ENCODE measurements at regions not wholly inside any gene's neighbourhood (a gene's known extent, or its start where the extent isn't known, plus 50 kb on each side); places are given as distances from the start of the nearest gene placed in this dataset.

DNA sequence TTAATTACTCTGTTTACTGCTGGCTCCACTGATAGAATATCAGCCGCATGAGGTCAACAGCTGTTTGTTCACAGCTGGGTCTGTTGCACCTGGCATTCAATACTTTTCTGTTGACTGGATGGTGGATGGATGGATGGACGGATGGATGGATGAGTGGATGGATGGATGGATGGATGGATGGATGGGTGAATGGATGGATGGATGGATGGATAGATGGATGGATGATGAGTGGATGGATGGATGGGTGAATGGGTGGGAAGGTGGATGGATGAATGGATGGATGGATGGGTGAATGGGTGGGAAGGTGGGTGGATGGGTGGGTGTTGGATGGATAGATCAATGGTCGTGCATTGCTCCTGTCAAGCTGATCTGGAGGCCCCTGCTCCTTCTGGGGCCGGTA is 422.2 kb upstream of the SULF2 start:
- Histone ChIP-seq H3K27ac (no peak overlapping the region), H3K4me3 (no peak overlapping the region), H3K4me1 (no peaks in the 10 kb centered on the region), H3K27me3 (ENCODE audit: insufficient read depth in 3 of 3, low read length in 2 of 3) (peaks cover 0 to 3% (median 0%) of the 10 kb centered on the region in 3 donors), H3K36me3 (ENCODE audit: insufficient read depth in 1 of 2, low read depth in 1 of 2) (no peaks in the 10 kb centered on the region), H3K9me3 (no peaks in the 10 kb centered on the region)
- TF ChIP-seq, protein P1, sequence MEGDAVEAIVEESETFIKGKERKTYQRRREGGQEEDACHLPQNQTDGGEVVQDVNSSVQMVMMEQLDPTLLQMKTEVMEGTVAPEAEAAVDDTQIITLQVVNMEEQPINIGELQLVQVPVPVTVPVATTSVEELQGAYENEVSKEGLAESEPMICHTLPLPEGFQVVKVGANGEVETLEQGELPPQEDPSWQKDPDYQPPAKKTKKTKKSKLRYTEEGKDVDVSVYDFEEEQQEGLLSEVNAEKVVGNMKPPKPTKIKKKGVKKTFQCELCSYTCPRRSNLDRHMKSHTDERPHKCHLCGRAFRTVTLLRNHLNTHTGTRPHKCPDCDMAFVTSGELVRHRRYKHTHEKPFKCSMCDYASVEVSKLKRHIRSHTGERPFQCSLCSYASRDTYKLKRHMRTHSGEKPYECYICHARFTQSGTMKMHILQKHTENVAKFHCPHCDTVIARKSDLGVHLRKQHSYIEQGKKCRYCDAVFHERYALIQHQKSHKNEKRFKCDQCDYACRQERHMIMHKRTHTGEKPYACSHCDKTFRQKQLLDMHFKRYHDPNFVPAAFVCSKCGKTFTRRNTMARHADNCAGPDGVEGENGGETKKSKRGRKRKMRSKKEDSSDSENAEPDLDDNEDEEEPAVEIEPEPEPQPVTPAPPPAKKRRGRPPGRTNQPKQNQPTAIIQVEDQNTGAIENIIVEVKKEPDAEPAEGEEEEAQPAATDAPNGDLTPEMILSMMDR (IDR thresholded peaks at IDR 0.05): no peak
- DNase-seq: no peak
- 78 to 98% (median 90%) methylated on average over 4 of the region's 4 CpGs for WGBS, 3 donors
- ATAC-seq: no peak
- intact Hi-C loops (cut with DNase I): no loop called here

DNA sequence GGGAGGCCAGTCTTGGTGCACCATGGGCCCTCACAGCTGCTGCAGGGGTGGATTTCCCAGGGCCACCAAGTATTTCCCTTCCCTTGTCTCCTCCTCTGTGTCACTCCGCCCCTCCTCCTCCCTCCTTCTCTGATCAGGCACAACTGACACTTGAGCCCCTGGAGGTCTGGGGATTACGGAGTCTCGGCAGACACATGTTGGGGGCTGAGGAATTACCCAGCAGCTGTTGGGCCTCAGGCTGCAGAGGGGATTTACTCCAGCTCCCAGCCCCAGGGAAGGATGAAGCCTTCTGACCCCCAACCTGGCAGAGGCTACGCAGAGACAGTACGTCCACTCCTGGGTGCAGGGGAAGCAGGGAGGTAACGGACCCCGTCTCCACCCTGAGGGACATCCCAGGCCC is 420.5 kb upstream of the SULF2 start:
- Histone ChIP-seq H3K27ac (no peak overlapping the region), H3K36me3 (ENCODE audit: insufficient read depth in 1 of 2, low read depth in 1 of 2) (no peaks in the 10 kb centered on the region), H3K4me1 (no peaks in the 10 kb centered on the region), H3K9me3 (no peaks in the 10 kb centered on the region), H3K4me3 (no peak overlapping the region), H3K27me3 (ENCODE audit: insufficient read depth in 3 of 3, low read length in 2 of 3) (peaks cover 0 to 8% (median 0%) of the 10 kb centered on the region in 3 donors)
- DNase-seq (no peak), ATAC-seq (no peak)
- 68 to 86% (median 69%) methylated on average over 7 of the region's 7 CpGs for WGBS, 3 donors
- intact Hi-C loops (cut with DNase I): no loop called here
- TF ChIP-seq, protein P1 (IDR thresholded peaks at IDR 0.05): no peak

DNA sequence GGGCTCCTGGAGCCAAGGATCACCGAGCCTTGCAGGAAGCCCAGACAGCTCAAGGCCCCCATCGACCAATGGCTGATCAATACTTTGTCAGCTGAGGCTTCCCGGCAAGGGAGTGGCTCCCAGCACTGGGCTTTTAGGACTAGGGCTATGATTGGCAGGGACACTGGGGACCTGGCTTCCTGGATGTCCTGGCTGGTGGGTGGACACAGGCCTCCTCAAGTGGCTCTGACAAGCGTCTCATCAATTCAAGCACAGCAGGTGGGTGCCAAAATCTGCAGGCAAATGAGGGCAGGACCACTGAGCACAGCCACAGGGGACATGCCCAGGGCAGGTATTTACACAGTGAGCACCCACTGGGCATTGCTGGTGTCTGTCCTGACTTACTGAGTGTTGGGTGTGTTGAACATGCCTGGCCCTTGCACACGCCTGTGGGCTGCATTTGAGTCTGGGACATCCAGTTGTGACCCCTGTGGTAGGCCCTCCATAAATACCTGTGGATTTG is 420.1 kb upstream of the SULF2 start:
- Histone ChIP-seq H3K27ac (no peak overlapping the region), H3K27me3 (ENCODE audit: insufficient read depth in 3 of 3, low read length in 2 of 3) (peaks cover 0 to 8% (median 0%) of the 10 kb centered on the region in 3 donors), H3K4me1 (no peaks in the 10 kb centered on the region), H3K36me3 (ENCODE audit: insufficient read depth in 1 of 2, low read depth in 1 of 2) (no peaks in the 10 kb centered on the region), H3K9me3 (no peaks in the 10 kb centered on the region), H3K4me3 (no peak overlapping the region)
- no peak for ATAC-seq
- WGBS, 3 donors: 69 to 89% (median 78%) methylated on average over 5 of the region's 5 CpGs
- no peak for DNase-seq
- TF ChIP-seq, protein P1 (IDR thresholded peaks at IDR 0.05): no peak
- intact Hi-C loops (cut with DNase I): no loop called here

- no peak for DNase-seq
- intact Hi-C loops (cut with DNase I): no loop called here
These were observed 419.2 kb upstream of the SULF2 start for GRCh38 chr20:48204499-48204898.

More at GRCh38 chr20:48204499-48204898, 419.2 kb upstream of the SULF2 start:
- ATAC-seq: no peak
- TF ChIP-seq, protein P1 (IDR thresholded peaks at IDR 0.05): no peak
- no peaks in the 10 kb centered on the region for H3K4me1 ChIP-seq
- 92 to 96% (median 95%) methylated on average over 9 of the region's 9 CpGs for WGBS, 3 donors
- no peaks in the 10 kb centered on the region for H3K36me3 ChIP-seq (ENCODE audit: insufficient read depth in 1 of 2, low read depth in 1 of 2)
- H3K27ac ChIP-seq: no peak overlapping the region
- H3K27me3 ChIP-seq (ENCODE audit: insufficient read depth in 3 of 3, low read length in 2 of 3): peaks cover 0 to 8% (median 0%) of the 10 kb centered on the region in 3 donors
- H3K4me3 ChIP-seq: no peak overlapping the region
- H3K9me3 ChIP-seq: no peaks in the 10 kb centered on the region
